Calu3 (cell line): ENCODE measurements at regions not wholly inside any gene's neighbourhood (a gene's known extent, or its start where the extent isn't known, plus 50 kb on each side); places are given as distances from the start of the nearest gene placed in this dataset.

Experiments
- BruUV-seq: library from RNA; stranded (reverse); fragments of 400-500 nt; replicated peaks from 2 replicates; lab custom pipeline; 2021; lab: Mats Ljungman, UMichigan
- CTCF ChIA-PET: fragments of 300-600 bp; sonication (Branson Sonifier 250); formaldehyde crosslinking; loops from one replicate; lab custom pipeline; 2022; ENCODE audit warnings: antibody characterized with exemption; lab: Charles Lee
- DNase-seq: peaks from one replicate; pipeline ENCODE4 v3.0.0; 2022
- H3K27ac Mint-ChIP-seq: one replicate; pipeline ENCODE4 v1.8.0; 2022; ENCODE audit warnings: mixed read lengths; ENCODE audit not compliant: unreplicated experiment
- H3K27me3 Mint-ChIP-seq: one replicate; pipeline ENCODE4 v1.8.0; 2022; ENCODE audit warnings: mixed read lengths; ENCODE audit not compliant: unreplicated experiment
- H3K36me3 Mint-ChIP-seq: one replicate; pipeline ENCODE4 v1.8.0; 2022; ENCODE audit warnings: mild to moderate bottlenecking, moderate library complexity, mixed read lengths; ENCODE audit not compliant: insufficient read depth, unreplicated experiment
- H3K4me1 Mint-ChIP-seq: one replicate; pipeline ENCODE4 v1.8.0; 2022; ENCODE audit warnings: mild to moderate bottlenecking, low read depth, mixed read lengths; ENCODE audit not compliant: unreplicated experiment
- H3K4me3 Mint-ChIP-seq: one replicate; pipeline ENCODE4 v1.8.0; 2022; ENCODE audit warnings: mild to moderate bottlenecking, low read depth, moderate library complexity, mixed read lengths; ENCODE audit not compliant: unreplicated experiment
- H3K9me3 Mint-ChIP-seq: one replicate; pipeline ENCODE4 v1.8.0; 2022; ENCODE audit warnings: low read depth, mixed read lengths; ENCODE audit not compliant: unreplicated experiment
- CTCF ChIP-seq: fragments of 200-600 bp; IDR thresholded peaks from one replicate; pipeline ENCODE4 v1.8.0; 2022; ENCODE audit warnings: antibody characterized with exemption; ENCODE audit not compliant: unreplicated experiment
- intact Hi-C: fragments of 100-400 bp; cut with micrococcal nuclease; formaldehyde crosslinking; loops from one replicate; pipeline ENCODE4 v1.10.0; 2022; ENCODE audit not compliant: unreplicated experiment

DNA sequence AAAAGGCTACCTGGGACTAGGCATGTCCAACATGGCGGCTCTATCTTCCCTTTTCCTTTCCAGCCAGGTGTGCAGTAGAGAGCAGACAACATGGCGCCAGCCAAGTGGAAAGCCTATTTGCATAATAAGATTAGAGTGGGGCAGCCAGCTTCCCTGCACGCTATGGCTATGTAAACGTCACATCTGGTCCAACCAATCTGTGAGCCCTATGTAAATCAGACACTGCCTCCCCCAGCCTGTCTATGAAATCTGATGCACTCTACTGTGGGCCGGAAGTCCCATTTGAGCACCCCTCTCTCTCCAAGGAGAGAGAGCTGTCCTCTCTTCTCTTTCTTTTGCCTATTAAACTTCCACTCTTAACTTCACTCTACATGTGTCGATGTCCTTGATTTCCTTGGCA lies 984.9 kb upstream of the AUTS2 start:
- DNase-seq = no peak
- no TSS peak for BruUV-seq
- no peaks in the 10 kb centered on the region for H3K4me1 Mint-ChIP-seq
- intact Hi-C loops = no loop called here
- no peaks in the 10 kb centered on the region for H3K27me3 Mint-ChIP-seq
- no peaks in the 10 kb centered on the region for H3K36me3 Mint-ChIP-seq
- no peak overlapping the region for H3K4me3 Mint-ChIP-seq
- no peak overlapping the region for H3K27ac Mint-ChIP-seq
- CTCF ChIA-PET = no interaction called here
- no peak for TF ChIP-seq CTCF
- H3K9me3 Mint-ChIP-seq = peaks cover 6% of the 10 kb centered on the region

- intact Hi-C loops = no loop called here
- CTCF ChIA-PET = no interaction called here
- Mint-ChIP-seq H3K9me3 (peaks cover 6% of the 10 kb centered on the region), H3K36me3 (no peaks in the 10 kb centered on the region), H3K4me3 (no peak overlapping the region), H3K27me3 (no peaks in the 10 kb centered on the region), H3K4me1 (no peaks in the 10 kb centered on the region), H3K27ac (no peak overlapping the region)
- TF ChIP-seq CTCF = no peak
- no peak for DNase-seq
- no TSS peak for BruUV-seq
Observed at GRCh38 chr7:68613897-68614296, 984.4 kb upstream of the AUTS2 start.

DNA sequence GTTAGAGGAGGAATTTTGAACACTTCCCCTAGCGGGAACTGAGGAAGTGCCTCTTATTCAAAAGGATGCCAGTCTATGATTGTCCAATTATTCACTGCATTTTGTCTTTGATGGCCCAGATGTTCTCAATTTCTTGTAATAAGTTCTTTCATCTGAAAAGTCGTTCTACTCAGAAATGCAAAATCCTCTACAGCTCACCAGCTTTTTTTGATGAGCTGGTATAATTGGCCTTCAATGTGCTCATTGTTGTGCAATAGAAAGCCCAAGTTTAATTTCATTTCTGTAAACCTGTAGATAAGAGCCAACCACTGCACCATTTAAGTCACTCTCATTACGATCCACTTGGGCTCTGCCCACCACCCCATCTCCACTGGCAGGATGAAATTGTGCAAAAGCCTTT lies 978.7 kb upstream of the AUTS2 start:
- Mint-ChIP-seq H3K27ac (no peak overlapping the region), H3K27me3 (no peaks in the 10 kb centered on the region), H3K4me1 (no peaks in the 10 kb centered on the region), H3K36me3 (no peaks in the 10 kb centered on the region), H3K9me3 (peaks cover 4% of the 10 kb centered on the region), H3K4me3 (no peak overlapping the region)
- TF ChIP-seq CTCF = no peak
- CTCF ChIA-PET = no interaction called here
- BruUV-seq = no TSS peak
- no peak for DNase-seq
- intact Hi-C loops = no loop called here

GRCh38 chr7:68622500-68622899 lies 975.8 kb upstream of the AUTS2 start:
- H3K9me3 Mint-ChIP-seq = peaks cover 3% of the 10 kb centered on the region
- no peaks in the 10 kb centered on the region for H3K4me1 Mint-ChIP-seq
- no peak overlapping the region for H3K4me3 Mint-ChIP-seq
- no peak for TF ChIP-seq CTCF
- BruUV-seq = no TSS peak
- H3K27ac Mint-ChIP-seq = no peak overlapping the region
- intact Hi-C loops = no loop called here
- CTCF ChIA-PET = no interaction called here
- H3K27me3 Mint-ChIP-seq = no peaks in the 10 kb centered on the region
- no peak for DNase-seq
- H3K36me3 Mint-ChIP-seq = no peaks in the 10 kb centered on the region
